D721Med (cell line): ENCODE measurements at regions not wholly inside any gene's neighbourhood (a gene's known extent, or its start where the extent isn't known, plus 50 kb on each side); places are given as distances from the start of the nearest gene placed in this dataset.

Experiments used
- DNase-seq: peaks from one replicate; pipeline ENCODE4 v3.0.0; 2011; ENCODE audit warnings: low spot score; ENCODE audit not compliant: insufficient read length
- FAIRE-seq: peaks from 2 replicates; lab custom pipeline; 2011; peaks lifted over from hg19 to GRCh38; lab: Jason Lieb, UNC
- TF ChIP-seq, protein P1 (sequence below): IDR thresholded peaks from 2 replicates; pipeline ENCODE4 v1.5.1; 2012; ENCODE audit warnings: mild to moderate bottlenecking, control low read depth; ENCODE audit not compliant: insufficient read depth; ENCODE audit errors: missing control alignments

GRCh38 chr4:66606908-66607307 lies 936.6 kb upstream of the EPHA5 start:
- TF ChIP-seq, protein P1, sequence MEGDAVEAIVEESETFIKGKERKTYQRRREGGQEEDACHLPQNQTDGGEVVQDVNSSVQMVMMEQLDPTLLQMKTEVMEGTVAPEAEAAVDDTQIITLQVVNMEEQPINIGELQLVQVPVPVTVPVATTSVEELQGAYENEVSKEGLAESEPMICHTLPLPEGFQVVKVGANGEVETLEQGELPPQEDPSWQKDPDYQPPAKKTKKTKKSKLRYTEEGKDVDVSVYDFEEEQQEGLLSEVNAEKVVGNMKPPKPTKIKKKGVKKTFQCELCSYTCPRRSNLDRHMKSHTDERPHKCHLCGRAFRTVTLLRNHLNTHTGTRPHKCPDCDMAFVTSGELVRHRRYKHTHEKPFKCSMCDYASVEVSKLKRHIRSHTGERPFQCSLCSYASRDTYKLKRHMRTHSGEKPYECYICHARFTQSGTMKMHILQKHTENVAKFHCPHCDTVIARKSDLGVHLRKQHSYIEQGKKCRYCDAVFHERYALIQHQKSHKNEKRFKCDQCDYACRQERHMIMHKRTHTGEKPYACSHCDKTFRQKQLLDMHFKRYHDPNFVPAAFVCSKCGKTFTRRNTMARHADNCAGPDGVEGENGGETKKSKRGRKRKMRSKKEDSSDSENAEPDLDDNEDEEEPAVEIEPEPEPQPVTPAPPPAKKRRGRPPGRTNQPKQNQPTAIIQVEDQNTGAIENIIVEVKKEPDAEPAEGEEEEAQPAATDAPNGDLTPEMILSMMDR = no peak
- DNase-seq (no peak), FAIRE-seq (no peak)

DNA sequence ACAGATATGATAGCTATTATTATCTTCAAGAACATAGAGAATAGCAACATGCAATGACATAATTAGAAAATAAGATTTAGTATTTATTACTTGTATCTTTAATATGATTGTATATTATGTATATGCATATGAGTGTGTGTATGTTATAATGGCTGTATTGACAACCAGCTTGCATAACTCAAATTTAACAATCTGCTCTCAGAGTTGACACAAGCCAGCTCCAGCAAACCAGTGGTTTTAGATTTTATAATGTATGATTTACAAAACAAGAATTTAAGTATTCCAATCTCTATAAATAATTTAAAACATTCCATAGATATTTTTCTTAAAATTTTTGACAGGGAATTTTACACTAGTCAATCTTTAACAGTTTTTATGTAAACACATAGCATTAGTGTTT lies 935.9 kb upstream of the EPHA5 start:
- DNase-seq (no peak), FAIRE-seq (no peak)
- TF ChIP-seq, protein P1 = no peak

DNA sequence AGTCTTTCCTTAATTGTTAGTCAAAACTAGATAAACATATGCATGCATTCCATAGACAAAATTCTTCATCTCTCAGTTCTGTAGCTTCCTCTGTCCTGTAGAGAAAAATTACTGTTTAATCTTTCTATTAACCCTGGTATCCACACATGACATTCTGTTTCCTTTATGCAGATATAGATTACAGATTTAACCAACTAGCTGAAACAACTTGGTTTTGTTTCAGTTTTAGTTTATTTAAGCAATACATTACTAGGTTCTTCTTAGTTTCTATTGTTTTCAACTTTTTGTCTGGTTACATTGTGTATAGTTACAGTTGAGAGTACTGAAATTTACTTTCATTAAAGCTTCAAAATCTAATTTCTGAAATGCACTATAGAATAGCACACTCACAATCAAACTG lies 933.9 kb upstream of the EPHA5 start:
- DNase-seq (no peak), FAIRE-seq (no peak)
- TF ChIP-seq, protein P1 = no peak

GRCh38 chr4:66602622-66603021 lies 932.3 kb upstream of the EPHA5 start:
- FAIRE-seq = no peak
- no peak for DNase-seq
- TF ChIP-seq, protein P1 = no peak

DNA sequence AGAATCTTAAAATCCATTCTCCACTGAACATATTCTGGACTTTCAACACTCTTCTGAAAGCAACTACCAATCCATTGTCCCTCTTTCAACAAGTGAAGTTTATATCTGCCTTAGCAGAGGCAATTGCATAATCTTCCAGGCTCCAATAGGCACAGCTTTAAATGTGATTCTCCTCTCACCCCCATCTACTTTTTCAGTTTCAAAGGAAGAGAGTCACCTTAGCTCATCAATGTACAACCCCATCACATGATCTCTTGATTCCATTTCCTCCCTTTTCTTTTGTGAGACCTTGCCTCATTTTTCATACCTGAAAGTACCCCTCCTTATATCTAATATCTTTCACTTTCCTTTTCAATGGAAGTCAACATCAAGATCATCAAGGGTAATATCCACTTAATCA lies 921.7 kb upstream of the EPHA5 start:
- FAIRE-seq (no peak), DNase-seq (no peak)
- TF ChIP-seq, protein P1 = no peak

DNA sequence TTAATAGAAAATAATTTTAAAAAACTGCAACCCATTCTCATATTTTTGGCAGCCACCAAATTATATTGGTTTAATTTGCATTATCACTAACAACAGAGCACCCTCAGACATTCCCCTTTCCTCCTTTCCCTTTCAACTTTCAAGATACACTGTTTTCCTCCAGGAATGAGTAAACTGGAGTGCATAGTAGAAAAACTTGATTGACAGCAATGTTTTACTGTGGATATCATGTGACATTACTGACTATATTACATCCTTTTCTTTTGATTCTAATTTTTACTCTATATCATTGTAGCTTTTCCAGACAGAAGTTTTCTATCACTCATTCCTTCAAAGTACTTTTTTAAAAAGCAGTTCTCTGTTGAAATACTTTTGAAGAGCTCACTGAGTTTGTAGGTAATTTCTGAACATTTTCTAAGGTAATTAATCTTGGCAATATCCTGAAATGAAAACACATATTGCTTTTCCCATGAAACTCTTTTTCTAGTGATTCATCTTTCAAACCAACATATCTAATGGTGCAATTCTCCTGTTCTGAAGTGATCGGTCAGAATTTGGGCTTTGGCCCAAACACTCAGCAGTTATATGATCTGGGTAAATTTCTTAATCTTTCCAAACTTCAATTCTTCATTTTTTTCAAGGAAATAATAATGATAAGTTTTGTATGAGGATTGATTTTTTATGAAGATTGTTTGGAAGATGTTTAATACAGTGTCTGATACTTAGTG lies 920.4 kb upstream of the EPHA5 start:
- FAIRE-seq (no peak), DNase-seq (no peak)
- TF ChIP-seq, protein P1 = no peak

DNA sequence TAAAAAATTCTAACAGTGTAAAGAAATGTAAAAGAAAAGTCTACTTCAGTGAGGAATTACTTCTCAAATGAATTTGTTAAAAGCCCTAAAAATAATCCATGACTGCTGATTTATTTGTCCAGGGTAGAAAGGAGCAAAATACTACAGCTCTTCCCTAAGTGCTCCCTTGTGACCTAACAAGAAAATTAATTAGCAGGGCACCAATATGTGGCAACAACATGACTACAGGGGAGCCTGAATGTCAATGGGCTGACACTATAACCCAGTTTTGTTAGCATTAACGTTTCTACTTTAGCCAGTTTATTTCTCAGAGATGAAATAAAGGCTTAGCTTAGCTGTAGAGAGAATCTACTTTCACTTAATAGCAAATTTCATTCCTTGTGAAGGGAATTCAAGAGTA lies 918.9 kb upstream of the EPHA5 start:
- FAIRE-seq = no peak
- no peak for DNase-seq
- TF ChIP-seq, protein P1 = no peak
